ENCODE measurements at regions not wholly inside any gene's neighbourhood (a gene's known extent, or its start where the extent isn't known, plus 50 kb on each side); places are given as distances from the start of the nearest gene placed in this dataset.

DNA sequence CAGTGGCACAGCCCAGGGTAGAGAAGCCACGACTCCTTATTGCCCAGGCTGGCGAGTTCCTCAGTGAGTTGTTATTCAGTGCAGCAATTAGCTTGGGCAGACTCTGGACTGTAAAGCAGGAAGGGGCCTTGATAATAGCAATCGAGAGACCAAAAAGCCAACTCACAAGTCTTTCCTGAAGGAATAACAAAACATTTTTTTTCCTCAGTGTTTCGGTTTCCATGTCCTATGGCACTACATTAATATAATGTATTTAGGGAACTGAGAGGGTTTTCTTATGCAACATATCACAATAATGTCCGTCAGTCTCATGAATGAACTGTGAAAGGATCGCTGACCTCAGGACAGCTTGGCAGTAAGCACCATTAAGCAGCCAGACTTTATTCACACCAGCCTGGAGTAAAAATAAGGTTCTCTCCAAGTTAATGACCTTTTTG, 248.9 kb upstream of the TBL1XR1 start:
- FAIRE-seq (no peak), DNase-seq (ENCODE audit: insufficient read length, low spot score) (no peak)

DNA sequence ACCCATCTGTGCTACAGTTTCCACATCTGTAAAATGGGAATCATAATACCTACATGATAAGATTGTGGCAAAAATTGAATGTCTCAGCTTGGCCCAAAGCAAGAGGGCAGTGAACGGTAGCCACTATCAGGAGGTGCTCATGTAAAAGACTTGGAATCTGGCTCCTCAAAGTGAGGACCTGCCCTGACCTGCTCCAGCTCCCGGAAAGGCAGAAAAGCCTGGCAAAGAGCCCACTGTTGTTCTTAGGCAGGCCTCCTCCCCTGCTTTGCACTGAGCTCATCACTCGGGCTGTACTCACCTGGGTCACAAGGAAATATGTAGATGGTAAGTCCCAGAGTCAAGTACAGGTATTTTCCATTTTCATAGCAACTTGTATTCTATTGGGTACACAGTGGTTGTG, 250.7 kb upstream of the TBL1XR1 start:
- no peak for DNase-seq (ENCODE audit: insufficient read length, low spot score)
- no peak for FAIRE-seq
- no peak for TF ChIP-seq CTCF (IDR thresholded peaks at IDR 0.05; ENCODE audit: insufficient read depth, missing control alignments)

More for the DNA sequence above, 248.9 kb upstream of the TBL1XR1 start:
- TF ChIP-seq CTCF (IDR thresholded peaks at IDR 0.05; ENCODE audit: insufficient read depth, missing control alignments) = no peak

DNA sequence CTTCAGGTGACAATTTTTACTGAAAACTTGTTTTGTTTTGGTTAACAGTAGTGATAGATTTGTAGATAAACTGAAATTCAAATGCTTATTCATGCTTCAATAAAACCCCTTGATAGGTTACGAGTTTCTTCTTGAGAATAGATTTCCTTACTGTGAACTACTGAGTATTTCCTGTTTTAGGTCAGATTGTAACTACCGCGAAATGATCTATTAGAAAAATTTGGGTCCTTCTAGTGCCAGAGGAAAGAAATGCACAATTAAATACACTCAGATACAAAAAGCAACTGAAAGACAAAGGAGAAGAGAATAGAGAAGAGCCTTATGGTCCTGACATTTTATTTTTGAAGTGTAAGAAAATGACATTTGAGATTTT, 251.7 kb upstream of the TBL1XR1 start:
- DNase-seq (ENCODE audit: insufficient read length, low spot score) (no peak), FAIRE-seq (no peak)
- TF ChIP-seq CTCF (IDR thresholded peaks at IDR 0.05; ENCODE audit: insufficient read depth, missing control alignments) = no peak

- DNase-seq (ENCODE audit: insufficient read length, low spot score) (no peak), FAIRE-seq (no peak)
- no peak for TF ChIP-seq CTCF (IDR thresholded peaks at IDR 0.05; ENCODE audit: insufficient read depth, missing control alignments)
Observed at GRCh38 chr3:177449360-177450006, 252.2 kb upstream of the TBL1XR1 start.

GRCh38 chr3:177451301-177451750, 254.0 kb upstream of the TBL1XR1 start:
- DNase-seq (ENCODE audit: insufficient read length, low spot score) (no peak), FAIRE-seq (no peak)
- TF ChIP-seq CTCF (IDR thresholded peaks at IDR 0.05; ENCODE audit: insufficient read depth, missing control alignments) = no peak

DNA sequence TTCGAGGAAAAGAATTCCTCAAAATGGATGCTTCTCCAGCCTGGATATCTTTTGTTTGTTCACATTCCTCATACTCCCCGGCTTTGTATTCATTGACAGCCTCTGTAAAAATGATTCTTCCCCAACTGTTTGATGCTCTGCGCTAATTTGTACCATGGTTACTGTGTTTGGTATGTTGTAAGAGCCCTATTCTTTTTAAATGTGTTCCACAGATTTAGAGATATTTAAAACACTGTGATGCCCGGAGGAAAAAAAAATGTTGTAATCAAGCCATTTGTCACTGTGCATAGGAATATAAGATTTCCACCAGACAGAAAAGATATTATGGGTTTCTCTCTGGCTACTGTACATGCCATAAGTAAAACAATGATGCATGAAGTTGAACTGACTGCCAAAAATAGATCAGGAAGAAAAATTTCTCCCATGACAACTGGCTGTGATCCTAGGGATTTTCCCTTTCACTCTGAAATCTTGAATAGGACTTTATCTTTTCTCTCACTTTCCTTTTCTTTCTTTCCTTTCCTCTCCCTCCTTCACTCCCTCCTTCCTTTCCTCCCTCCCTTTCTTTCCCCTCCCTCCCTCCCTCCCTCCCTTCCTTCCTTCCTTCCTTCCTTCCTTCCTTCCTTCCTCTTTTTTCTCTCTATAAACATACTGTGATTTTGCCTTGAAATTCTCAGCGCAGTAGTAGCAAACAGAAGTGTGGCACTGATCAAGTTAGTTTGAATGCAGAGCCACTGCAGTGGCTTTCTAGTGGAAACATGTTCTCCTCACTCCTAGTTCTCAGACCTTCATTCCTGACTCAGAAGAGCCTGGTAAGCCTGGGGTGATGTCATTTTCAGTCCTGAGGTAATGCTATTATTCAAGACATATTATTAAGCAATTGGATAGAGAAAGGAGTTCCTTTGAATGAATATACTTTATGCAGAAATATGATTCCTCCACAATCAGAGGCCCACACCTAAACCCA, 254.9 kb upstream of the TBL1XR1 start:
- TF ChIP-seq CTCF (IDR thresholded peaks at IDR 0.05; ENCODE audit: insufficient read depth, missing control alignments) = no peak
- DNase-seq (ENCODE audit: insufficient read length, low spot score) (no peak), FAIRE-seq (no peak)
